NOMO-1 (cell line): ENCODE measurements at regions not wholly inside any gene's neighbourhood (a gene's known extent, or its start where the extent isn't known, plus 50 kb on each side); places are given as distances from the start of the nearest gene placed in this dataset.

Source experiments
- DNase-seq, 2 experiments: peaks; one replicate each; lab custom pipeline; 2025; ENCODE audit not compliant: unreplicated experiment in 2 of 2; lab: John Stamatoyannopoulos, UW

- DNase-seq: no peak
Observed at GRCh38 chr7:17507717-17508116, 209.3 kb downstream of the AHR start.

- no peak for DNase-seq
Observed at GRCh38 chr7:17512181-17512675, 213.8 kb downstream of the AHR start.

- DNase-seq: no peak
Observed at GRCh38 chr7:17516771-17517170, 218.3 kb downstream of the AHR start.

GRCh38 chr7:17520941-17521340 is 222.5 kb downstream of the AHR start:
- no peak for DNase-seq

- peak; percentile 23 to 59 for DNase-seq
Observed at GRCh38 chr7:17521437-17521836, 223.0 kb downstream of the AHR start.

- DNase-seq: peak; percentile 55 to 61
Observed at GRCh38 chr7:17523813-17524739, 225.6 kb downstream of the AHR start.

GRCh38 chr7:17524746-17525145 is 226.3 kb downstream of the AHR start:
- DNase-seq: no peak

- DNase-seq: no peak
Observed at GRCh38 chr7:17526621-17527020, 228.2 kb downstream of the AHR start.

GRCh38 chr7:17528636-17529035 is 230.2 kb downstream of the AHR start:
- no peak for DNase-seq

GRCh38 chr7:17530244-17530643 is 231.8 kb downstream of the AHR start:
- DNase-seq: no peak

GRCh38 chr7:17530741-17531421 is 232.4 kb downstream of the AHR start:
- DNase-seq: peak; percentile 3 to 28

GRCh38 chr7:17532861-17533404 is 234.5 kb downstream of the AHR start:
- DNase-seq: peak; percentile 64 to 80

- DNase-seq: no peak
Observed at GRCh38 chr7:17534348-17534747, 235.9 kb downstream of the AHR start.

- no peak for DNase-seq
Observed at GRCh38 chr7:17535776-17536175, 237.3 kb downstream of the AHR start.

GRCh38 chr7:17544401-17544800 is 245.9 kb downstream of the AHR start:
- DNase-seq: no peak

GRCh38 chr7:17545348-17545747 is 246.9 kb downstream of the AHR start:
- no peak for DNase-seq

- no peak for DNase-seq
Observed at GRCh38 chr7:17546189-17546588, 247.7 kb downstream of the AHR start.

- peak; percentile 84 to 97 for DNase-seq
Observed at GRCh38 chr7:17546592-17546991, 248.1 kb downstream of the AHR start.

GRCh38 chr7:17548014-17548653 is 249.7 kb downstream of the AHR start:
- DNase-seq: no peak

GRCh38 chr7:17549406-17549805 is 251.0 kb downstream of the AHR start:
- no peak for DNase-seq

- no peak for DNase-seq
Observed at GRCh38 chr7:17552373-17552772, 253.9 kb downstream of the AHR start.
